ENCODE measurements at regions not wholly inside any gene's neighbourhood (a gene's known extent, or its start where the extent isn't known, plus 50 kb on each side); places are given as distances from the start of the nearest gene placed in this dataset.

GRCh38 chr6:134378426-134378825, 60.5 kb upstream of the SGK1 start:
- Mint-ChIP-seq H3K4me1 (peaks cover 33% of the 10 kb centered on the region), H3K4me3 (no peak overlapping the region), H3K27ac (no peak overlapping the region), H3K36me3 (ENCODE audit: low read depth) (no peaks in the 10 kb centered on the region), H3K27me3 (no peaks in the 10 kb centered on the region), H3K9me3 (peaks cover 2% of the 10 kb centered on the region)
- POLR2A ChIA-PET: interaction anchor here (0.5 kb wide), 1 partner anchor 1863 kb away, joined by 3 read pairs; no protein-coding TSS in a partner anchor
- no peak for DNase-seq
- CTCF ChIA-PET: no interaction called here

GRCh38 chr6:134376785-134377184, 58.9 kb upstream of the SGK1 start:
- POLR2A ChIA-PET: no interaction called here
- no peaks in the 10 kb centered on the region for H3K27me3 Mint-ChIP-seq
- peaks cover 47% of the 10 kb centered on the region for H3K4me1 Mint-ChIP-seq
- H3K27ac Mint-ChIP-seq: no peak overlapping the region
- DNase-seq: no peak
- H3K9me3 Mint-ChIP-seq: peaks cover 2% of the 10 kb centered on the region
- CTCF ChIA-PET: no interaction called here
- no peaks in the 10 kb centered on the region for H3K36me3 Mint-ChIP-seq (ENCODE audit: low read depth)
- no peak overlapping the region for H3K4me3 Mint-ChIP-seq

DNA sequence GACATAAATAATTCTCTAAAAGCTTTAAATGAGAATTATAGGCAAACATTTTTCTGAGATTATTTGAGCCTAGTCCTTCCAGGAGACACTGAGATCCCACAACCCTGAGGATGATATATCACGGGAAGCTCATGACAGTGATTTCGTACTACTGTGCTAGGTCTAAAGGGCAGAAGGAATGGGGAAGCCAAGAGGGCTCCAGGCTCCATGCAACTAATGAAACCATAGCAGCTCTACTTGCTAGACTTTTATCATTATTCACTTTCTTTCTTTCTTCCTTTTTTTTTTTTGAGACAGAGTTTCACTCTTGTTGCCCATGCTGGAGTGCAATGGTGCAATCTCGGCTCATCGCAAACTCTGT, 57.3 kb upstream of the SGK1 start:
- H3K27ac Mint-ChIP-seq: no peak overlapping the region
- CTCF ChIA-PET: no interaction called here
- no peaks in the 10 kb centered on the region for H3K36me3 Mint-ChIP-seq (ENCODE audit: low read depth)
- no peaks in the 10 kb centered on the region for H3K27me3 Mint-ChIP-seq
- DNase-seq: no peak
- POLR2A ChIA-PET: interaction anchor here (0.6 kb wide), 1 partner anchor 27 kb away, joined by 3 read pairs; no protein-coding TSS in a partner anchor
- H3K4me1 Mint-ChIP-seq: peaks cover 40% of the 10 kb centered on the region
- H3K9me3 Mint-ChIP-seq: peaks cover 2% of the 10 kb centered on the region
- H3K4me3 Mint-ChIP-seq: no peak overlapping the region

GRCh38 chr6:134374491-134375219, 56.7 kb upstream of the SGK1 start:
- H3K27me3 Mint-ChIP-seq: no peaks in the 10 kb centered on the region
- H3K36me3 Mint-ChIP-seq (ENCODE audit: low read depth): no peaks in the 10 kb centered on the region
- peaks cover 36% of the 10 kb centered on the region for H3K4me1 Mint-ChIP-seq
- H3K27ac Mint-ChIP-seq: no peak overlapping the region
- ChIA-PET CTCF (no interaction called here), POLR2A (interaction anchor here (0.6 kb wide), 2 partner anchors 27 to 91 kb away, joined by 3 read pairs; no protein-coding TSS in a partner anchor)
- no peak overlapping the region for H3K4me3 Mint-ChIP-seq
- DNase-seq: no peak
- peaks cover 2% of the 10 kb centered on the region for H3K9me3 Mint-ChIP-seq

- H3K27me3 Mint-ChIP-seq: no peaks in the 10 kb centered on the region
- H3K4me3 Mint-ChIP-seq: no peak overlapping the region
- H3K9me3 Mint-ChIP-seq: peaks cover 2% of the 10 kb centered on the region
- peaks cover 29% of the 10 kb centered on the region for H3K4me1 Mint-ChIP-seq
- POLR2A ChIA-PET: interaction anchor here (0.6 kb wide), 1 partner anchor 90 kb away, joined by 3 read pairs; no protein-coding TSS in a partner anchor
- H3K36me3 Mint-ChIP-seq (ENCODE audit: low read depth): no peaks in the 10 kb centered on the region
- no peak for DNase-seq
- CTCF ChIA-PET: interaction anchor here (0.9 kb wide), 2 partner anchors 19 to 77 kb away, joined by 3 read pairs; no protein-coding TSS in a partner anchor
- H3K27ac Mint-ChIP-seq: no peak overlapping the region
Measured at GRCh38 chr6:134373993-134374392, 56.1 kb upstream of the SGK1 start.

GRCh38 chr6:134373282-134373922, 55.5 kb upstream of the SGK1 start:
- POLR2A ChIA-PET: interaction anchor here (0.7 kb wide), 1 partner anchor 21 kb away, joined by 3 read pairs; no protein-coding TSS in a partner anchor
- DNase-seq: no peak
- H3K27ac Mint-ChIP-seq: no peak overlapping the region

GRCh38 chr6:134372603-134373281, 54.8 kb upstream of the SGK1 start:
- H3K9me3 Mint-ChIP-seq: peaks cover 2% of the 10 kb centered on the region
- no peak overlapping the region for H3K27ac Mint-ChIP-seq
- H3K36me3 Mint-ChIP-seq (ENCODE audit: low read depth): no peaks in the 10 kb centered on the region
- CTCF ChIA-PET: interaction anchor here (0.9 to 1.7 kb wide), 2 partner anchors 10 to 19 kb away, joined by 3 to 4 read pairs; no protein-coding TSS in a partner anchor
- H3K27me3 Mint-ChIP-seq: no peaks in the 10 kb centered on the region
- peaks cover 25% of the 10 kb centered on the region for H3K4me1 Mint-ChIP-seq
- POLR2A ChIA-PET: no interaction called here
- no peak overlapping the region for H3K4me3 Mint-ChIP-seq
- no peak for DNase-seq

More at GRCh38 chr6:134373282-134373922, 55.5 kb upstream of the SGK1 start:
- H3K4me1 Mint-ChIP-seq: peaks cover 25% of the 10 kb centered on the region
- peaks cover 2% of the 10 kb centered on the region for H3K9me3 Mint-ChIP-seq
- no peak overlapping the region for H3K4me3 Mint-ChIP-seq
- H3K27me3 Mint-ChIP-seq: no peaks in the 10 kb centered on the region
- H3K36me3 Mint-ChIP-seq (ENCODE audit: low read depth): no peaks in the 10 kb centered on the region
- CTCF ChIA-PET: interaction anchor here (0.9 to 1.7 kb wide), 4 partner anchors 10 to 77 kb away, joined by 3 to 4 read pairs (median 3); no protein-coding TSS in a partner anchor

DNA sequence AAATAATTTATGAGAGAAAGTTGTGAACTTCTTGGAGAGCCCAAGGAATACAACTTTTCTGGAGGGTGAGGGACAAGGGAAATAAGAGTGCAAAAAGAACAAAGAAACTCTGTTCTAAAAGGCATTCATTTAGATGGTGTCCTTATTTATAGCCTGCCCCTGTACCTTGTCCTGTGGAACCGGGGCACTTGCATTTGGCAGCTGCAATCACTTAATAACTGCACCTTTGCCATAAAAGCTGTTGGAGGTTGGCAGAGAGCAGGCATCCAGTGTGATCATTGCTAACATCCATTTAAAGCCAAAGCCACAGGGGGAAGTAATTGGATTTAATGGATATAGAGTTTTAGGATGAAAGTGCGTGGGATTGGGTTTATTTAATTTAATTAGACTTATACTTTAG, 50.8 kb upstream of the SGK1 start:
- ChIA-PET POLR2A (no interaction called here), CTCF (no interaction called here)
- DNase-seq: no peak
- Mint-ChIP-seq H3K4me3 (no peak overlapping the region), H3K36me3 (ENCODE audit: low read depth) (no peaks in the 10 kb centered on the region), H3K27ac (no peak overlapping the region), H3K27me3 (no peaks in the 10 kb centered on the region), H3K4me1 (peaks cover 15% of the 10 kb centered on the region), H3K9me3 (no peaks in the 10 kb centered on the region)

Measured in activated CD4-positive, alpha-beta T cell treated with anti-CD3 and anti-CD28 coated beads, Interleukin-2, amount 10 ng/mL, durations not matched to agents 7 days and 5 days (primary cell).